NB4 (cell line): ENCODE measurements at regions not wholly inside any gene's neighbourhood (a gene's known extent, or its start where the extent isn't known, plus 50 kb on each side); places are given as distances from the start of the nearest gene placed in this dataset.

Experiments
- CTCF ChIP-seq: IDR thresholded peaks from one replicate; pipeline ENCODE4 v1.5.1; 2012; ENCODE audit warnings: low read depth, low read length
- MYC ChIP-seq: IDR thresholded peaks from 2 replicates; pipeline ENCODE4 v1.6.1; 2011; ENCODE audit warnings: low read depth, low read length
- POLR2A ChIP-seq: IDR thresholded peaks from 2 replicates; pipeline ENCODE4 v1.6.1; 2011; ENCODE audit warnings: mild to moderate bottlenecking; ENCODE audit not compliant: insufficient read length; ENCODE audit errors: extremely low read depth
- TF ChIP-seq, protein P1 (sequence below): IDR thresholded peaks from 2 replicates; pipeline ENCODE4 v1.6.1; 2011; ENCODE audit warnings: low read depth, low read length

GRCh38 chr4:100062921-100063320, 112.8 kb upstream of the H2AZ1 start:
- TF ChIP-seq POLR2A = no peak
- TF ChIP-seq CTCF = no peak
- TF ChIP-seq, protein P1, sequence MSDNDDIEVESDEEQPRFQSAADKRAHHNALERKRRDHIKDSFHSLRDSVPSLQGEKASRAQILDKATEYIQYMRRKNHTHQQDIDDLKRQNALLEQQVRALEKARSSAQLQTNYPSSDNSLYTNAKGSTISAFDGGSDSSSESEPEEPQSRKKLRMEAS = no peak
- TF ChIP-seq MYC = no peak
